OCI-LY3 (cell line): ENCODE measurements at regions not wholly inside any gene's neighbourhood (a gene's known extent, or its start where the extent isn't known, plus 50 kb on each side); places are given as distances from the start of the nearest gene placed in this dataset.

ENCODE experiments used
- CTCF ChIP-seq: fragments of 200-600, 300-600 bp; sonication (generic); IDR thresholded peaks from 2 replicates; pipeline ENCODE4 v1.5.1; 2014; ENCODE audit warnings: antibody characterized with exemption, low read length, low read depth
- EZH2phosphoT487 ChIP-seq: fragments of 200-600 bp; shearing (Covaris generic); IDR thresholded peaks from 2 replicates; pipeline ENCODE4 v1.6.1; 2018; ENCODE audit warnings: antibody characterized with exemption, mixed run types, low read depth

GRCh38 chr3:124492824-124493223 is 237.4 kb upstream of the UMPS start:
- peak; percentile 50 for TF ChIP-seq CTCF
- TF ChIP-seq EZH2phosphoT487, result no peak
